SK-N-SH (cell line): ENCODE measurements at regions not wholly inside any gene's neighbourhood (a gene's known extent, or its start where the extent isn't known, plus 50 kb on each side); places are given as distances from the start of the nearest gene placed in this dataset.

Experiments used
- CTCF ChIA-PET: fragments of 300-600, 350-600 bp; formaldehyde crosslinking; extraction: SDS; loops from one replicate; lab custom pipeline; 2021; lab: Yijun Ruan, JAX
- POLR2A ChIA-PET: fragments of 350-600 bp; sonication (Branson Sonifier 250); formaldehyde crosslinking; extraction: SDS; loops from one replicate; lab custom pipeline; 2020; ENCODE audit warnings: antibody characterized with exemption, inconsistent platforms; lab: Yijun Ruan, JAX
- DNase-seq: peaks from one replicate; pipeline ENCODE4 v3.0.0; 2012
- H2AFZ ChIP-seq: fragments of 200-600 bp; sonication (generic); 2 replicates; pipeline ENCODE4 v1.8.1; 2016; ENCODE audit warnings: antibody characterized with exemption, mild to moderate bottlenecking, low read depth
- H3F3A ChIP-seq: fragments of 200-600 bp; sonication (generic); replicated peaks from 2 replicates; pipeline ENCODE3; 2016; ENCODE audit warnings: antibody characterized with exemption, mild to moderate bottlenecking; ENCODE audit not compliant: insufficient read depth
- H3K27ac ChIP-seq, 2 experiments: fragments of 200-500 bp in 1 of 2; fragments of 200-600 bp in 1 of 2; sonication (Bioruptor generic) in 1 of 2; sonication (generic), shearing (Covaris generic) in 1 of 2; 2 replicates each; pipeline versions ENCODE4 v1.5.1 to v1.6.1; 2014 to 2016; ENCODE audit warnings: low read depth in 2 of 2, inconsistent platforms in 1 of 2, low read length in 1 of 2, mild to moderate bottlenecking in 1 of 2, mixed read lengths in 1 of 2
- H3K27me3 ChIP-seq: fragments of 200-600 bp; sonication (generic), shearing (Covaris generic); 2 replicates; pipeline ENCODE4 v1.6.1; 2016; ENCODE audit warnings: mixed run types; ENCODE audit not compliant: insufficient read depth
- H3K36me3 ChIP-seq, 2 experiments: fragments of 200-500 bp in 1 of 2; fragments of 200-600 bp in 1 of 2; sonication (Bioruptor generic) in 1 of 2; sonication (generic) in 1 of 2; replicated peaks in 1 of 2; 2 replicates each; pipeline versions ENCODE3 to v1.5.1; 2014 to 2016; ENCODE audit warnings: low read length in 1 of 2, mild to moderate bottlenecking in 1 of 2; ENCODE audit not compliant: insufficient read depth in 2 of 2, control insufficient read depth in 1 of 2
- H3K4me1 ChIP-seq, 2 experiments: fragments of 200-500 bp in 1 of 2; fragments of 200-600 bp in 1 of 2; sonication (Bioruptor generic) in 1 of 2; sonication (generic), shearing (Covaris generic) in 1 of 2; 2 replicates each; pipeline versions ENCODE4 v1.5.1 to v1.6.1; 2014 to 2016; ENCODE audit warnings: low read depth in 1 of 2, low read length in 1 of 2, mixed run types in 1 of 2; ENCODE audit not compliant: insufficient read depth in 2 of 2, control insufficient read depth in 1 of 2
- H3K4me2 ChIP-seq: fragments of 200-600 bp; sonication (generic), shearing (Covaris generic); 2 replicates; pipeline ENCODE4 v1.6.1; 2017; ENCODE audit warnings: mixed run types
- H3K4me3 ChIP-seq, 2 experiments: fragments of 200-500 bp in 1 of 2; fragments of 200-600 bp in 1 of 2; sonication (Bioruptor generic) in 1 of 2; sonication (generic), shearing (Covaris generic) in 1 of 2; 2 replicates each; pipeline versions ENCODE4 v1.5.1 to v1.8.1; 2014 to 2016; ENCODE audit warnings: low read depth in 2 of 2, inconsistent platforms in 1 of 2, low read length in 1 of 2, mild to moderate bottlenecking in 1 of 2, mixed read lengths in 1 of 2, moderate library complexity in 1 of 2
- H3K79me2 ChIP-seq: fragments of 200-600 bp; sonication (generic); 2 replicates; pipeline ENCODE4 v1.8.1; 2017; ENCODE audit warnings: mild to moderate bottlenecking; ENCODE audit not compliant: insufficient read depth
- H3K9ac ChIP-seq: fragments of 200-600 bp; sonication (generic); 2 replicates; pipeline ENCODE4 v1.6.1; 2017; ENCODE audit warnings: mixed run types
- H3K9me2 ChIP-seq: fragments of 200-600 bp; sonication (generic); 2 replicates; pipeline ENCODE4 v1.6.1; 2017; ENCODE audit warnings: mixed run types
- H3K9me3 ChIP-seq: fragments of 200-600 bp; sonication (generic); 2 replicates; pipeline ENCODE4 v1.6.1; 2017; ENCODE audit warnings: mixed run types, mild to moderate bottlenecking, moderate library complexity
- H4K20me1 ChIP-seq: fragments of 200-600 bp; sonication (generic); 2 replicates; pipeline ENCODE4 v1.6.1; 2017; ENCODE audit warnings: mild to moderate bottlenecking, mixed run types; ENCODE audit not compliant: insufficient read depth
- ELF1 ChIP-seq: IDR thresholded peaks from 2 replicates; pipeline ENCODE4 v1.4.0; 2012
- FOXJ3 ChIP-seq: sonication (generic); formaldehyde crosslinking; IDR thresholded peaks from 2 replicates; pipeline ENCODE4 v1.5.1; 2020; ENCODE audit warnings: mild to moderate bottlenecking, missing genetic modification reagents
- GABPA ChIP-seq: IDR thresholded peaks from 2 replicates; pipeline ENCODE4 v1.4.0; 2012; ENCODE audit warnings: low read depth, mild to moderate bottlenecking
- IRF3 ChIP-seq: fragments of 150-350 bp; IDR thresholded peaks from 2 replicates; pipeline ENCODE4 v1.6.1; 2016; ENCODE audit warnings: mild to moderate bottlenecking, low read depth, low read length
- JUND ChIP-seq: IDR thresholded peaks from 2 replicates; pipeline ENCODE4 v1.4.0; 2012
- POLR2AphosphoS5 ChIP-seq: IDR thresholded peaks from 2 replicates; pipeline ENCODE4 v1.6.1; 2012; ENCODE audit warnings: low read depth, low read length
- RAD21 ChIP-seq: IDR thresholded peaks from 2 replicates; pipeline ENCODE4 v1.6.1; 2012; ENCODE audit warnings: mild to moderate bottlenecking, low read length
- REST ChIP-seq: IDR thresholded peaks from 2 replicates; pipeline ENCODE4 v1.6.1; 2012; ENCODE audit warnings: mild to moderate bottlenecking, low read depth, low read length, moderate library complexity
- RFX5 ChIP-seq: IDR thresholded peaks from 2 replicates; pipeline ENCODE4 v1.6.1; 2012; ENCODE audit warnings: mild to moderate bottlenecking, improper control_type of control experiment, low read length
- SIN3A ChIP-seq: IDR thresholded peaks from 2 replicates; pipeline ENCODE4 v1.6.1; 2012; ENCODE audit warnings: low read depth, mild to moderate bottlenecking, low read length, moderate library complexity, borderline replicate concordance
- TCF12 ChIP-seq: IDR thresholded peaks from 2 replicates; pipeline ENCODE4 v1.4.0; 2012
- TEAD4 ChIP-seq: IDR thresholded peaks from 2 replicates; pipeline ENCODE4 v1.4.0; 2012; ENCODE audit warnings: mild to moderate bottlenecking, borderline replicate concordance; ENCODE audit not compliant: insufficient read depth
- YY1 ChIP-seq: IDR thresholded peaks from 2 replicates; pipeline ENCODE4 v1.4.0; 2012; ENCODE audit warnings: low read depth, mild to moderate bottlenecking
- WGBS: methylation state at CpG from one replicate; pipeline ENCODE4 v1.1.6; 2017; ENCODE audit warnings: low lambda C conversion rate; 5-methylcytosine and 5-hydroxymethylcytosine counted together
- TF ChIP-seq, protein P1 (sequence below): IDR thresholded peaks from 2 replicates; pipeline ENCODE4 v1.4.0; 2012; ENCODE audit warnings: low read depth, borderline replicate concordance

DNA sequence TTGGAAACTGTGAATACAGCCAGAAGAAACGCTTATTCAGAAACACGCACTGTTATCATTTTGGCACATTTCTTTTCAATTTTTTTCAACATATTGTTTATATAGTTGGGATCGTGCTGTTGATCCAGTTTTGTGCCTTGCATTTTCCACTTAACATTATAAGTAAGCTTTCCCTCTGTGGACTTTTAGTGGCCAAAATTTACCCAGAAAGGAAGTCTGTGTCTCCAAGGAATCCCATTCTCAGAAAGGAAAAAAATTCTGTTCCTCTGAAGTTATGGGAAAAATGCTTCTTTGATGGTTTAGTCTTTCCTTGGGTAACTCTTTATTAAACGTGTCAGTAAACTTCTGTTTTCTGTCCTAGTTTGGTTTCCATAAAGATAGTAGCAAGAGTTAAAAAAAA, 280.0 kb downstream of the REEP3 start:
- Histone ChIP-seq H3K36me3 (no peaks in the 10 kb centered on the region), H3K27ac (no peak overlapping the region), H3K4me3 (no peak overlapping the region), H4K20me1 (no peaks in the 10 kb centered on the region), H3K9me3 (no peaks in the 10 kb centered on the region), H3K9me2 (no peaks in the 10 kb centered on the region), H3K9ac (no peak overlapping the region), H3K4me2 (no peak overlapping the region), H3K4me1 (no peaks in the 10 kb centered on the region), H3K79me2 (no peaks in the 10 kb centered on the region), H3F3A (no peaks in the 10 kb centered on the region), H2AFZ (no peak overlapping the region), H3K27me3 (no peaks in the 10 kb centered on the region; the same call in 1 of the 2 replicates)
- DNase-seq, result no peak
- ChIA-PET POLR2A (no interaction called here), CTCF (interaction anchor here (2.6 kb wide), 1 partner anchor 19 kb away, joined by 16 read pairs; no protein-coding TSS in a partner anchor)
- no peak for TF ChIP-seq POLR2AphosphoS5
- no peak for TF ChIP-seq FOXJ3 (CRISPR knock-in tag)
- no peak for TF ChIP-seq YY1
- no peak for TF ChIP-seq SIN3A
- no peak for TF ChIP-seq TCF12
- no peak for TF ChIP-seq REST
- no peak for TF ChIP-seq TEAD4
- TF ChIP-seq ELF1, result no peak
- no peak for TF ChIP-seq RAD21
- no peak for TF ChIP-seq IRF3
- no peak for TF ChIP-seq RFX5
- TF ChIP-seq GABPA, result no peak
- TF ChIP-seq, protein P1, sequence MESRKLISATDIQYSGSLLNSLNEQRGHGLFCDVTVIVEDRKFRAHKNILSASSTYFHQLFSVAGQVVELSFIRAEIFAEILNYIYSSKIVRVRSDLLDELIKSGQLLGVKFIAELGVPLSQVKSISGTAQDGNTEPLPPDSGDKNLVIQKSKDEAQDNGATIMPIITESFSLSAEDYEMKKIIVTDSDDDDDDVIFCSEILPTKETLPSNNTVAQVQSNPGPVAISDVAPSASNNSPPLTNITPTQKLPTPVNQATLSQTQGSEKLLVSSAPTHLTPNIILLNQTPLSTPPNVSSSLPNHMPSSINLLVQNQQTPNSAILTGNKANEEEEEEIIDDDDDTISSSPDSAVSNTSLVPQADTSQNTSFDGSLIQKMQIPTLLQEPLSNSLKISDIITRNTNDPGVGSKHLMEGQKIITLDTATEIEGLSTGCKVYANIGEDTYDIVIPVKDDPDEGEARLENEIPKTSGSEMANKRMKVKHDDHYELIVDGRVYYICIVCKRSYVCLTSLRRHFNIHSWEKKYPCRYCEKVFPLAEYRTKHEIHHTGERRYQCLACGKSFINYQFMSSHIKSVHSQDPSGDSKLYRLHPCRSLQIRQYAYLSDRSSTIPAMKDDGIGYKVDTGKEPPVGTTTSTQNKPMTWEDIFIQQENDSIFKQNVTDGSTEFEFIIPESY, result no peak
- no peak for TF ChIP-seq JUND
- WGBS, result 62% methylated on average over 4 of the region's 4 CpGs
